GM18907 (cell line): ENCODE measurements at regions not wholly inside any gene's neighbourhood (a gene's known extent, or its start where the extent isn't known, plus 50 kb on each side); places are given as distances from the start of the nearest gene placed in this dataset.
"Not testable (repeated sequence)": the region's sequence is repeated elsewhere in the genome, so short reads cannot be mapped to it uniquely, and the experiment has no call there.

ENCODE experiments used
- ATAC-seq: cut with Tn5 transposase; IDR thresholded peaks from one replicate; pipeline ENCODE4 v1.9.1; 2021; ENCODE audit warnings: mild to moderate bottlenecking, moderate library complexity; ENCODE audit not compliant: unreplicated experiment

- ATAC-seq = no peak
Observed at GRCh38 chr12:59365133-59365532, 230.7 kb upstream of the SLC16A7 start.

- no peak for ATAC-seq
Observed at GRCh38 chr12:59357811-59358210, 238.0 kb upstream of the SLC16A7 start.

- not testable (repeated sequence) for ATAC-seq
Observed at GRCh38 chr12:59346248-59346647, 249.6 kb upstream of the SLC16A7 start.

GRCh38 chr12:59345406-59345805, 250.4 kb upstream of the SLC16A7 start:
- ATAC-seq = no peak

- ATAC-seq = no peak
Observed at GRCh38 chr12:59344224-59344623, 251.6 kb upstream of the SLC16A7 start.

GRCh38 chr12:59329462-59329861, 266.4 kb upstream of the SLC16A7 start:
- no peak for ATAC-seq

DNA sequence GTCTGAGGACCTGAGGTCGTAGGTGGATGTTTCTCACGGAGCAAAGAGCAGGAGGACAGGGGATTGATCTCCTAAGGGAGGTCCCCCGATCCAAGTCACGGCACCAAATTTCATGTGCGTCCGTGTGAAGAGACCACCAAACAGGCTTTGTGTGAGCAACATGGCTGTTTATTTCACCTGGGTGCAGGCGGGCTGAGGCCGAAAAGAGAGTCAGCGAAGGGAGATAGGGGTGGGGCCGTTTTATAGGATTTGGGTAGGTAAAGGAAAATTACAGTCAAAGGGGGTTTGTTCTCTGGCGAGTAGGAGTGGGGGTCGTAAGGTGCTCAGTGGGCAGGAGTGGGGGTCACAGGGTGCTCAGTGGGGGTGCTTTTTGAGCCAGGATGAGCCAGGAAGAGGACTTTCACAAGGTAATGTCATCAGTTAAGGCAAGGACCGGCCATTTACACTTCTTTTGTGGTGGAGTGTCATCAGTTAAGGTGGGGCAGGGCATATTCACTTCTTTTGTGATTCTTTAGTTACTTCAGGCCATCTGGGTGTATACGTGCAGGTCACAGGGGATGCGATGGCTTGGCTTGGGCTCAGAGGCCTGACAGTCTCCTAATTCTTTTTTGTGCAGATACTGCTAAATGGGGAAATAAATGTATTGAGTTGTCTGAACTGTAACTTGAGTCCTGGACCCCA, 267.3 kb upstream of the SLC16A7 start:
- ATAC-seq = not testable (repeated sequence)

DNA sequence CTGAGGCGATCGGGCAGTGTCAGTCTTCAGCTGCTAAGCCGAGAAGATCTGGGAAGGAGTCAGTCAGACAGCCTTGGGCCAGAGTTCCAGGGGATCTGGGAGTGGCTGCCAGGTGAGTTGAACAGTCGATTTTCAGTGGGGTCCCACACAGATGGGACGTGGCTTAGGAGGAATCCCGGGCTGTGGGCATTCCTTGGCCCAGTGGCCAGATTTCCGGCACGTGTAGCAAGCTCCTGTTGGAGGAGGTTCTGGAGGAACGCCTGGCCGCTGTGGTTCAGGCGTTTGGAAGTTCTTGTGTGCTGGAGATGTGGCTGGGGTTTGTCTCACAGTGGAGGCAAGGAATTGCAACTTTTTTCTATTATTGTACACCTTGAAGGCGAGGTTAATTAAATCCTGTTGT, 269.4 kb upstream of the SLC16A7 start:
- ATAC-seq = not testable (repeated sequence)

DNA sequence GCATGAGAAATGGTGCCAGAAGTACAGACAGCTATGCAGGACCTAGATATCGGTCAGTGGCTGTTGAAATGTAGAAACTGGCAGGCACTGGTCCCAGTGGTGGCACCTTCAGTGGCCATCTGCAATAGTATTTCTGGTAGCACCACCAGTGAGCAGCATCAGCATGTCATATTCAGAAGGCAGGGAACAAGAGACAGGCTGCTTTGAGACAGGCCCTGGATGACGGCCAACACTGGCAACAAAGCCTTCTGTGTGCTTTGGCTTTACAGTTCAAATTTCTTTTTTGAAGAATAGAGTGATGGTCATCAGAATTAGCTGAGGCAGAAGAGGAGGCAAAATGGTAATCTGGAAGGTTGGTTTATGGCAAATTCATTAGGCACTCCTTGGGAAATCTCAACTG, 273.4 kb upstream of the SLC16A7 start:
- no peak for ATAC-seq

- ATAC-seq = no peak
Observed at GRCh38 chr12:59321278-59321677, 274.6 kb upstream of the SLC16A7 start.

- ATAC-seq = no peak
Observed at GRCh38 chr12:59320112-59320511, 275.7 kb upstream of the SLC16A7 start.

DNA sequence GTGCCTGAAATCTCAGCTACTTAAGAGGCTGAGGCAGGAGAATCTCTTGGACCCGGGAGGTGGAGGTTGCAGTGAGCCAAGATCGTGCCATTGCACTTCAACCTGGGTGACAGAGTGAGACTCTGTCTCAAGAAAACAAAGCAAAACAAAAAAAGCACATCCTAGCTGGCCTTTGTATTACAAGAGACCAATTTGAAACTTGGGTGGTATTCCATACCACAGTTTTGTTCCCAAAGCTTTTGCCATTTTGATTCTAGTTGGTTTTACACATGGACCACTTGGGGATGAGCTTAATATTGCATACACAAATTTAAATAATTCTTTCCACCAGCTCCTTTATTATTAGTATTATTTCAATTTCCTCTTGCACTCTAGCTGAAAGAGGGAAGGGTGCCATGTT, 276.9 kb upstream of the SLC16A7 start:
- no peak for ATAC-seq

GRCh38 chr12:59317598-59317997, 278.2 kb upstream of the SLC16A7 start:
- no peak for ATAC-seq

DNA sequence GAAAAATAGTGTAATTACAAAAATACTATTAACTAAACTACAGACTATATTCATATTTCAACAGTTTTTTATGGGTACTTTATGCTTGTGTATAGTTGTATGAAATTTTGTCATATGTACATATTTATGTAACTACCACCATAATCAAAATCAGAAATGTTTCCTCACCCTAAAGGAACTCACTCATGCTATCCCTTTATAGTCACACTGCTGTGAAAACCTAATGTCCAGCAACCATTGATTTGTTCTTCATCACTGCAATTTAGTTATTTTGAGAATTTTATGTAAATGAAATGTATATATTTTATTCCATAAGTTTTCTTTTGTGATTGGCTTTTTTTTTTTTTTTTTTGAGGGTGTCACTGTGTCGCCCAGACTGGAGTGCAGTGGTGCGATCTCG, 278.9 kb upstream of the SLC16A7 start:
- ATAC-seq = no peak

DNA sequence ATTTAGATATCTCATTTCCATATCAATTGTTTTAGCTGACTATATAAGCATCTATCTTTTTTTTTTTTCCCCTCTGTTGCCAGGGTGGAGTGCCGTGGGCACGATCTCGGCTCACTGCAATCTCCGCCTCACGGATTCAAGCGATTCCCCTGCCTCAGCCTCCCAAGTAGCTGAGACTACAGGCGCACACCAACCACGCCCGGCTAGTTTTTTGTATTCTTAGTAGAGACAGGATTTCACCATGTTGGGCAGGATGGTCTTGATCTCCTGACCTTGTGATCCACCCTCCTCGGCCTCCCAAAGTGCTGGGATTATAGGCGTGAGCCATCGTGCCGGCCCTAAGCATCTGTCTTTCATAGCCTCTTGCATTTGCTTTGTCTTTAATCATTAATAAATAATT, 279.5 kb upstream of the SLC16A7 start:
- ATAC-seq = not testable (repeated sequence)

DNA sequence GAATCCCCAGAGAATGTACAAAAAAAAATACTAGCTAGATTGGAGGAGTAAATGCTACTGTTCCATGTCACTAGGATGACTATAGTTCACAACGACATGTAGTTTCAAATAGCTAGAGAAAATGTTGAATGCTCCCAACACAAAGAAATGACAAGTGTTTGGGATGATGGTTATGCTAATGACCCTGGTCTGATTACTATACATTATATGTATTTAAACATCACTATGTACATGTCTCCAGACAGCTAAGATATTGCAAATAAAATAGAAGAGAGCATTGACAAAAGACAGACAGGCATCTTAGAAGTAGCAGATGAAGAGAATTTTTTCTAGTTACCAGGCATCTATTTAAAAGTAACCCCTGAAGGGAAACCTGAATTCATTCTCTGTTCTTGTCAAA, 281.6 kb upstream of the SLC16A7 start:
- ATAC-seq = no peak

- ATAC-seq = no peak
Observed at GRCh38 chr12:59304077-59304721, 291.6 kb upstream of the SLC16A7 start.

DNA sequence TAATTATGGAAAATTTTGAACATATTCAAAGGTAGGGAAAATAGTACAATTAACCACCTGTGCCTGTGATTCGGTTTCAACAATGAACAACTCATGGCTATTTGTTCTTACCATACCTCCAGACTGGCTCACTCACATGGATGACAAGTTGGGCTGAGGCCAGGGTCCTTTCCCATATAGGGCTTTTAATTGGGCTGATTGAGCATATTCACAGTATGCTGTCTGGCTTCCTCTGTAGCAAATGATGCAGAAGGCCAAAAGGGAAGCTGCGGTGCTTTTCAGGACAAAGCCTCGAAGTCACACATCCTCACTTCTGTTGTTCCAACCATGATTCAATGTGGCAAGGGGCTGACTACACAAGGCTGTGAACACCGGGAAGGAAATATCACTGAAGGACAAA, 297.5 kb upstream of the SLC16A7 start:
- ATAC-seq = no peak

DNA sequence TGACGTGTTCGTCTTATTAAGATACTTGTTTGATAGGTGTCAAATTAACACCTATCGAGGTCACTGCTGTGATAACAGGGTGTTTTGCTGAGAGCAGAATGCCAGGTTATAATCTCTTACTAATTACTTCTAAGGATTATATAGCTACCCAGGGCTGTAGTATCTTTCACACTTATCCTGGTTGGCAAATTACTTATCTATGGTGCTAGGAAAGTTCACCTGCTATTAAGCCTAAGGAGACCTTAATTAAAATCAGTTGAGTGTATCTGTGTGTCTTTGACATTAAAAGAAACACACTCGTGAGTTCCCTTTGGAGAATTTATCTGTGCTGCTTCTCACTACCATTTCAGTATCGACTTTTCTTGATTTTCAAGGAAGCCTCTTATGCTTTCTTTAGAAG, 301.6 kb upstream of the SLC16A7 start:
- no peak for ATAC-seq

DNA sequence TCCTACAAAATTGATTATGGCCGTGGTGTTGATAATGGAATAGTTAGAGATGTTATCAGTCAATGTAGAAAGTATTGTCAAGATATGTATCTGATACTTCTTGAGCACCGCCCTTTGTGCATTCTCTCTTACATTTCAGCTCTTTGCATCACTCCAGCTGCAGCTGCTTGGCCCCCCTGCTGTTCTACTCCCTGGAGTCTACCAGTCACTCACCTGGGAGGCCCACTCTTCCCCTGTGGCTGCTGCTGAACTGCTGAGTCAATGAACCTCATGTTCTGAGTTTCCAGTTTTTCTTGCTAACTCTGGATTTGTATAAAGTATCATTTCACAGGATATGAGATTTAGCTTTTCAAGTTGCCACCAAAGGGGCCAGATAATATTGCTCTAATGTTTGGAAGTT, 312.8 kb upstream of the SLC16A7 start:
- ATAC-seq = no peak

- not testable (repeated sequence) for ATAC-seq
Observed at GRCh38 chr12:59273561-59273960, 322.3 kb upstream of the SLC16A7 start.

- ATAC-seq = no peak
Observed at GRCh38 chr12:59268295-59268809, 327.5 kb upstream of the SLC16A7 start.

DNA sequence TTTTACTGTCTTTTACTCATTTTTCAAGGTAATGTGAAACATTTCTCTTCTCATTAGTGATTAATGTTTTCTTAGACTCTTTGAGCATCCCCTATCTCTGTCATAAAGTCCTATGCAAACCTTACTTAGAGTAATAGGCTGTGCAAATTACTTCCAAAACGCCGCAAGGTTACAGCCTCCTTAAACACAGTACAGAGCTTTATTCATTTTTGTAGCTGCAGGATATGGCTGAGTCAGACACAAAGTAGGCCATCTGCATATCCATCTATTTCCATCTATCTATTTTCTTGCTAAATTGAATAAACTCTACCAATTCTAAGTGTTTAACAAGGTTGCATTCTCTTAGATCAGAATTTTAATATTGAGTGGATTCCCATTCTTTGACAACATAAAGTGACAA, 335.6 kb upstream of the SLC16A7 start:
- ATAC-seq = no peak
